GM12873 (cell line): ENCODE measurements at regions not wholly inside any gene's neighbourhood (a gene's known extent, or its start where the extent isn't known, plus 50 kb on each side); places are given as distances from the start of the nearest gene placed in this dataset.

Experiments
- CTCF ChIP-seq: IDR thresholded peaks from 2 replicates; pipeline ENCODE4 v1.5.1; 2012; ENCODE audit warnings: low read depth, mild to moderate bottlenecking, moderate library complexity, low read length, control low read depth; ENCODE audit not compliant: insufficient read depth; ENCODE audit errors: missing control alignments

GRCh38 chr10:65470986-65471385 lies 1454.8 kb upstream of the LRRTM3 start:
- TF ChIP-seq CTCF, result no peak

- TF ChIP-seq CTCF, result no peak
These were observed 1443.0 kb upstream of the LRRTM3 start for GRCh38 chr10:65482848-65483247.

- TF ChIP-seq CTCF, result no peak
These were observed 1434.0 kb upstream of the LRRTM3 start for GRCh38 chr10:65491799-65492198.

GRCh38 chr10:65496541-65496940 lies 1429.3 kb upstream of the LRRTM3 start:
- TF ChIP-seq CTCF, result no peak

- TF ChIP-seq CTCF, result no peak
These were observed 1428.0 kb upstream of the LRRTM3 start for GRCh38 chr10:65497837-65498236.

- no peak for TF ChIP-seq CTCF
These were observed 1425.1 kb upstream of the LRRTM3 start for GRCh38 chr10:65500716-65501115.

- no peak for TF ChIP-seq CTCF
These were observed 1424.6 kb upstream of the LRRTM3 start for GRCh38 chr10:65501259-65501658.
